ENCODE measurements at regions not wholly inside any gene's neighbourhood (a gene's known extent, or its start where the extent isn't known, plus 50 kb on each side); places are given as distances from the start of the nearest gene placed in this dataset.

- no peaks in the 10 kb centered on the region for H3K4me1 Mint-ChIP-seq
- H3K4me3 Mint-ChIP-seq, result no peak overlapping the region
- H3K27ac Mint-ChIP-seq, result no peak overlapping the region
- intact Hi-C loops (cut with micrococcal nuclease), result no loop called here
- H3K9me3 Mint-ChIP-seq, result peaks cover 0 to 2% (median 0%) of the 10 kb centered on the region in 8 donors
- Histone ChIP-seq H3K27ac (ENCODE audit: low read depth, low read length) (no peak overlapping the region), H3K27me3 (ENCODE audit: insufficient read depth, low read length) (no peaks in the 10 kb centered on the region), H3K9me3 (ENCODE audit: control insufficient read depth in 1 of 2, low read length in 2 of 2) (no peaks in the 10 kb centered on the region), H3K4me1 (ENCODE audit: insufficient read depth, low read length) (no peaks in the 10 kb centered on the region), H3K4me3 (ENCODE audit: low read length in 2 of 2) (no peak overlapping the region), H3K36me3 (ENCODE audit: insufficient read depth, low read length) (no peaks in the 10 kb centered on the region)
- H3K36me3 Mint-ChIP-seq, result no peaks in the 10 kb centered on the region
- DNase-seq, result no peak
- ChIA-PET POLR2A (ENCODE audit: partially characterized antibody) (no interaction called here), CTCF (ENCODE audit: partially characterized antibody) (no interaction called here)
- H3K27me3 Mint-ChIP-seq, result peaks cover 3 to 6% of the 10 kb centered on the region in 2 donors
Measured at GRCh38 chr18:75760208-75760607, 332.7 kb upstream of the SMIM21 start.

GRCh38 chr18:75757951-75758350, 330.4 kb upstream of the SMIM21 start:
- Histone ChIP-seq H3K4me1 (ENCODE audit: insufficient read depth, low read length) (no peaks in the 10 kb centered on the region), H3K9me3 (ENCODE audit: control insufficient read depth in 1 of 2, low read length in 2 of 2) (no peaks in the 10 kb centered on the region), H3K4me3 (ENCODE audit: low read length in 2 of 2) (no peak overlapping the region), H3K27ac (ENCODE audit: low read depth, low read length) (no peak overlapping the region), H3K27me3 (ENCODE audit: insufficient read depth, low read length) (no peaks in the 10 kb centered on the region), H3K36me3 (ENCODE audit: insufficient read depth, low read length) (no peaks in the 10 kb centered on the region)
- no peaks in the 10 kb centered on the region for H3K36me3 Mint-ChIP-seq
- peaks cover 3 to 6% of the 10 kb centered on the region in 2 donors for H3K27me3 Mint-ChIP-seq
- H3K9me3 Mint-ChIP-seq, result peaks cover 0 to 3% (median 0%) of the 10 kb centered on the region in 8 donors
- H3K4me1 Mint-ChIP-seq, result no peaks in the 10 kb centered on the region
- POLR2A ChIA-PET (ENCODE audit: partially characterized antibody), result no interaction called here
- DNase-seq, result no peak
- intact Hi-C loops (cut with micrococcal nuclease), result no loop called here
- no peak overlapping the region for H3K4me3 Mint-ChIP-seq
- H3K27ac Mint-ChIP-seq, result no peak overlapping the region
- CTCF ChIA-PET (ENCODE audit: partially characterized antibody), result interaction anchor here (0.6 kb wide), 1 partner anchor 1054 kb away, joined by 3 read pairs; no protein-coding TSS in a partner anchor

- Mint-ChIP-seq H3K4me1 (no peaks in the 10 kb centered on the region), H3K9me3 (peaks cover 0 to 5% (median 0%) of the 10 kb centered on the region in 8 donors), H3K27me3 (peaks cover 6 to 8% of the 10 kb centered on the region in 2 donors), H3K36me3 (no peaks in the 10 kb centered on the region), H3K4me3 (no peak overlapping the region), H3K27ac (no peak overlapping the region)
- Histone ChIP-seq H3K36me3 (ENCODE audit: insufficient read depth, low read length) (no peaks in the 10 kb centered on the region), H3K27ac (ENCODE audit: low read depth, low read length) (no peak overlapping the region), H3K27me3 (ENCODE audit: insufficient read depth, low read length) (no peaks in the 10 kb centered on the region), H3K4me1 (ENCODE audit: insufficient read depth, low read length) (no peaks in the 10 kb centered on the region), H3K9me3 (ENCODE audit: control insufficient read depth in 1 of 2, low read length in 2 of 2) (no peaks in the 10 kb centered on the region), H3K4me3 (ENCODE audit: low read length in 2 of 2) (no peak overlapping the region)
- no peak for DNase-seq
- ChIA-PET POLR2A (ENCODE audit: partially characterized antibody) (no interaction called here), CTCF (ENCODE audit: partially characterized antibody) (no interaction called here)
- intact Hi-C loops (cut with micrococcal nuclease), result no loop called here
Measured at GRCh38 chr18:75754433-75754832, 326.9 kb upstream of the SMIM21 start.

GRCh38 chr18:75753753-75754152, 326.2 kb upstream of the SMIM21 start:
- Histone ChIP-seq H3K9me3 (ENCODE audit: control insufficient read depth in 1 of 2, low read length in 2 of 2) (no peaks in the 10 kb centered on the region), H3K27me3 (ENCODE audit: insufficient read depth, low read length) (no peaks in the 10 kb centered on the region), H3K4me3 (ENCODE audit: low read length in 2 of 2) (no peak overlapping the region), H3K4me1 (ENCODE audit: insufficient read depth, low read length) (no peaks in the 10 kb centered on the region), H3K36me3 (ENCODE audit: insufficient read depth, low read length) (no peaks in the 10 kb centered on the region), H3K27ac (ENCODE audit: low read depth, low read length) (no peak overlapping the region)
- ChIA-PET CTCF (ENCODE audit: partially characterized antibody) (no interaction called here), POLR2A (ENCODE audit: partially characterized antibody) (no interaction called here)
- Mint-ChIP-seq H3K36me3 (no peaks in the 10 kb centered on the region), H3K27me3 (peaks cover 6 to 8% of the 10 kb centered on the region in 2 donors), H3K4me3 (no peak overlapping the region), H3K4me1 (no peaks in the 10 kb centered on the region), H3K27ac (no peak overlapping the region), H3K9me3 (peaks cover 0 to 5% (median 0%) of the 10 kb centered on the region in 8 donors)
- DNase-seq, result no peak
- intact Hi-C loops (cut with micrococcal nuclease), result no loop called here

GRCh38 chr18:75752740-75753263, 325.3 kb upstream of the SMIM21 start:
- Mint-ChIP-seq H3K9me3 (peaks cover 0 to 5% (median 0%) of the 10 kb centered on the region in 8 donors), H3K4me1 (no peaks in the 10 kb centered on the region), H3K27me3 (peaks cover 6 to 8% of the 10 kb centered on the region in 2 donors), H3K27ac (no peak overlapping the region), H3K4me3 (no peak overlapping the region), H3K36me3 (no peaks in the 10 kb centered on the region)
- no peaks in the 10 kb centered on the region for H3K4me1 ChIP-seq (ENCODE audit: insufficient read depth, low read length)
- CTCF ChIA-PET (ENCODE audit: partially characterized antibody), result no interaction called here
- POLR2A ChIA-PET (ENCODE audit: partially characterized antibody), result no interaction called here
- no peak overlapping the region for H3K27ac ChIP-seq (ENCODE audit: low read depth, low read length)
- no peak overlapping the region for H3K4me3 ChIP-seq (ENCODE audit: low read length in 2 of 2)
- H3K27me3 ChIP-seq (ENCODE audit: insufficient read depth, low read length), result no peaks in the 10 kb centered on the region
- intact Hi-C loops (cut with micrococcal nuclease), result no loop called here
- no peaks in the 10 kb centered on the region for H3K9me3 ChIP-seq (ENCODE audit: control insufficient read depth in 1 of 2, low read length in 2 of 2)
- no peaks in the 10 kb centered on the region for H3K36me3 ChIP-seq (ENCODE audit: insufficient read depth, low read length)
- DNase-seq, result no peak

GRCh38 chr18:75745147-75745546, 317.6 kb upstream of the SMIM21 start:
- no peaks in the 10 kb centered on the region for H3K4me1 Mint-ChIP-seq
- Histone ChIP-seq H3K9me3 (ENCODE audit: control insufficient read depth in 1 of 2, low read length in 2 of 2) (no peaks in the 10 kb centered on the region), H3K4me1 (ENCODE audit: insufficient read depth, low read length) (no peaks in the 10 kb centered on the region), H3K27me3 (ENCODE audit: insufficient read depth, low read length) (no peaks in the 10 kb centered on the region), H3K27ac (ENCODE audit: low read depth, low read length) (no peak overlapping the region), H3K36me3 (ENCODE audit: insufficient read depth, low read length) (no peaks in the 10 kb centered on the region), H3K4me3 (ENCODE audit: low read length in 2 of 2) (no peak overlapping the region)
- no peak overlapping the region for H3K27ac Mint-ChIP-seq
- CTCF ChIA-PET (ENCODE audit: partially characterized antibody), result interaction anchor here (1.4 kb wide), 1 partner anchor 17 kb away, joined by 3 read pairs; no protein-coding TSS in a partner anchor
- no peak for DNase-seq
- H3K36me3 Mint-ChIP-seq, result no peaks in the 10 kb centered on the region
- intact Hi-C loops (cut with micrococcal nuclease), result no loop called here
- no peaks in the 10 kb centered on the region for H3K27me3 Mint-ChIP-seq
- POLR2A ChIA-PET (ENCODE audit: partially characterized antibody), result no interaction called here
- H3K4me3 Mint-ChIP-seq, result no peak overlapping the region
- H3K9me3 Mint-ChIP-seq, result peaks cover 0 to 3% (median 0%) of the 10 kb centered on the region in 8 donors

- Histone ChIP-seq H3K4me3 (ENCODE audit: low read length in 2 of 2) (no peak overlapping the region), H3K36me3 (ENCODE audit: insufficient read depth, low read length) (no peaks in the 10 kb centered on the region), H3K27me3 (ENCODE audit: insufficient read depth, low read length) (no peaks in the 10 kb centered on the region), H3K4me1 (ENCODE audit: insufficient read depth, low read length) (no peaks in the 10 kb centered on the region), H3K27ac (ENCODE audit: low read depth, low read length) (no peak overlapping the region), H3K9me3 (ENCODE audit: control insufficient read depth in 1 of 2, low read length in 2 of 2) (no peaks in the 10 kb centered on the region)
- CTCF ChIA-PET (ENCODE audit: partially characterized antibody), result no interaction called here
- H3K36me3 Mint-ChIP-seq, result no peaks in the 10 kb centered on the region
- H3K9me3 Mint-ChIP-seq, result peaks cover 0 to 6% (median 2%) of the 10 kb centered on the region in 8 donors
- H3K4me1 Mint-ChIP-seq, result no peaks in the 10 kb centered on the region
- POLR2A ChIA-PET (ENCODE audit: partially characterized antibody), result no interaction called here
- H3K27me3 Mint-ChIP-seq, result no peaks in the 10 kb centered on the region
- H3K4me3 Mint-ChIP-seq, result no peak overlapping the region
- intact Hi-C loops (cut with micrococcal nuclease), result no loop called here
- H3K27ac Mint-ChIP-seq, result no peak overlapping the region
- no peak for DNase-seq
Measured at GRCh38 chr18:75742516-75742915, 315.0 kb upstream of the SMIM21 start.

- DNase-seq, result no peak
- no peaks in the 10 kb centered on the region for H3K27me3 Mint-ChIP-seq
- intact Hi-C loops (cut with micrococcal nuclease), result no loop called here
- H3K27ac Mint-ChIP-seq, result no peak overlapping the region
- no peaks in the 10 kb centered on the region for H3K4me1 Mint-ChIP-seq
- Histone ChIP-seq H3K9me3 (ENCODE audit: control insufficient read depth in 1 of 2, low read length in 2 of 2) (no peaks in the 10 kb centered on the region), H3K27me3 (ENCODE audit: insufficient read depth, low read length) (no peaks in the 10 kb centered on the region), H3K36me3 (ENCODE audit: insufficient read depth, low read length) (no peaks in the 10 kb centered on the region), H3K4me3 (ENCODE audit: low read length in 2 of 2) (no peak overlapping the region), H3K4me1 (ENCODE audit: insufficient read depth, low read length) (no peaks in the 10 kb centered on the region), H3K27ac (ENCODE audit: low read depth, low read length) (no peak overlapping the region)
- peaks cover 0 to 28% (median 14%) of the 10 kb centered on the region in 8 donors for H3K9me3 Mint-ChIP-seq
- no peak overlapping the region for H3K4me3 Mint-ChIP-seq
- ChIA-PET CTCF (ENCODE audit: partially characterized antibody) (no interaction called here), POLR2A (ENCODE audit: partially characterized antibody) (no interaction called here)
- H3K36me3 Mint-ChIP-seq, result peaks cover 2 to 3% of the 10 kb centered on the region in 2 donors
Measured at GRCh38 chr18:75739682-75740081, 312.2 kb upstream of the SMIM21 start.
